Tibial nerve (tissue), 3 donors: ENCODE measurements at regions not wholly inside any gene's neighbourhood (a gene's known extent, or its start where the extent isn't known, plus 50 kb on each side); places are given as distances from the start of the nearest gene placed in this dataset.

Source experiments
- POLR2A ChIP-seq, 2 donors: fragments of 450-650 bp; IDR thresholded peaks; one replicate each; pipeline ENCODE4 v1.6.1; 2017; ENCODE audit warnings: antibody characterized with exemption in 2 of 2, mild to moderate bottlenecking in 2 of 2, moderate library complexity in 2 of 2
- TF ChIP-seq, protein P1 (sequence below), 5 experiments: fragments of 200-600 bp in 3 of 5; fragments of 450-650 bp in 2 of 5; sonication (generic) in 3 of 5; IDR thresholded peaks; one replicate each; pipeline ENCODE4 v1.5.1; 2016 to 2019; ENCODE audit warnings: antibody characterized with exemption in 5 of 5, mild to moderate bottlenecking in 3 of 5, moderate library complexity in 2 of 5

GRCh38 chr13:44651209-44651608 is 75.1 kb upstream of the TSC22D1 start:
- TF ChIP-seq POLR2A (IDR thresholded peaks at IDR 0.05) = no peak
- TF ChIP-seq, protein P1, sequence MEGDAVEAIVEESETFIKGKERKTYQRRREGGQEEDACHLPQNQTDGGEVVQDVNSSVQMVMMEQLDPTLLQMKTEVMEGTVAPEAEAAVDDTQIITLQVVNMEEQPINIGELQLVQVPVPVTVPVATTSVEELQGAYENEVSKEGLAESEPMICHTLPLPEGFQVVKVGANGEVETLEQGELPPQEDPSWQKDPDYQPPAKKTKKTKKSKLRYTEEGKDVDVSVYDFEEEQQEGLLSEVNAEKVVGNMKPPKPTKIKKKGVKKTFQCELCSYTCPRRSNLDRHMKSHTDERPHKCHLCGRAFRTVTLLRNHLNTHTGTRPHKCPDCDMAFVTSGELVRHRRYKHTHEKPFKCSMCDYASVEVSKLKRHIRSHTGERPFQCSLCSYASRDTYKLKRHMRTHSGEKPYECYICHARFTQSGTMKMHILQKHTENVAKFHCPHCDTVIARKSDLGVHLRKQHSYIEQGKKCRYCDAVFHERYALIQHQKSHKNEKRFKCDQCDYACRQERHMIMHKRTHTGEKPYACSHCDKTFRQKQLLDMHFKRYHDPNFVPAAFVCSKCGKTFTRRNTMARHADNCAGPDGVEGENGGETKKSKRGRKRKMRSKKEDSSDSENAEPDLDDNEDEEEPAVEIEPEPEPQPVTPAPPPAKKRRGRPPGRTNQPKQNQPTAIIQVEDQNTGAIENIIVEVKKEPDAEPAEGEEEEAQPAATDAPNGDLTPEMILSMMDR (IDR thresholded peaks at IDR 0.05) = no peak
